CD4-positive, alpha-beta T cell treated with Interleukin-6 for 4 hours (primary cell): ENCODE measurements at regions not wholly inside any gene's neighbourhood (a gene's known extent, or its start where the extent isn't known, plus 50 kb on each side); places are given as distances from the start of the nearest gene placed in this dataset.
"Not testable (repeated sequence)": the region's sequence is repeated elsewhere in the genome, so short reads cannot be mapped to it uniquely, and the experiment has no call there.

Experiments
- DNase-seq: peaks from one replicate; pipeline ENCODE4 v3.0.0-alpha.2; 2020; ENCODE audit warnings: mixed read lengths

DNA sequence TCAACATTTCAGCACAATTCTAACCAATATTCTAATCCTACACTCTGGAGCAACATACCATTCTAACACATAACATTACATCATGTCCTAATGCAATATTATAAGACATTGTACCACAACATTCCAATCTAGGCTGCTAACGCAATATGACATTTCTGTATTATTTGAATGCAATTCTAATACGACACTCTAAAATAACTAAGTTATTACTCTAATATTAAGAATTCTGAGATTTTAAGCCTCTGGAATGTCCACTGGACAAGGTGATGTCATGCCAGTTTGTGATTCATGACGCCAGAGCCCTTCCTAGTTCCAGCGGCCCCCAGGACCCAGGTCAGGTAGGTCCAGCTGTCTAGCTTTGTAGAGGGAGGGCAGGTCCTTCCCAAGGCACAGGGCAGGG is 69.7 kb upstream of the SIRPA start:
- DNase-seq, result no peak

DNA sequence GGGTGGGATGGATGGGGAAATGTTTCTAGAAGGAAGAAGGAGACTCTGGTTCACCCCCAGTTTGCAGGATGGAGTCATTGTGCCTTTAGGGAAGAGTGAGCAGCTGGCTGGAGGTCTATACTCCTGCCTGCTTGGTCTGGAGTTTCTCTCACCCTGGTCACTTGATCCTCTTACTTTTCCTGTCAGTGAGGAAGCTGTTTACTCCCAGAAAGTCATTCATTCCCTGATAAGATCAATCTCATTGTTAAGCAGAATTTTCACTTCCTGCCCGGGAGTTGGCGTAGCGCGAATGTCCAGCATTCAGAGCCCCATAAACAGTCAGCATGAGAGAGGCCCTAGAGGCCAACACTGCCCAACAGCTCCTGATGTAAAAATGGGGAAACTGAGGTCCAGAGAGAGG is 70.4 kb upstream of the SIRPA start:
- no peak for DNase-seq

DNA sequence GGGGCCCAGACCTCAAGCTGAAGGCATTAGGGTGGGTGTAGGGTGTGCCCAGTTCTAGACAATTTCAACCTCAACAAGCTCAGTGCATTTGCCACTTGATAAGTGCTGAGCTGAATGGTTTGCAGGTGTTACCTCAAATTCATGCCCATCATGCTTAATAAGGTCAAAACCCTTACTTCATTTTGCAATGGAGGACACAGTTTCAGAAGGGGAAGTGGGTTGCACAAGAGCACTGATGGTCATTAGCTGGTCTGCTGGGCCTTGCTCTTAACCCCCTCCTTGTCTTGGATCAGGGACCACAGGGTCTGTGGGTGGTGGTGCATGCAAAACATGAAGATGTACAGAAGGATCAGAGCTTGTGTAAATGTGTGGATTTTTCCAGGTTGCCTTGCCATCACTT is 71.0 kb upstream of the SIRPA start:
- DNase-seq, result no peak

DNA sequence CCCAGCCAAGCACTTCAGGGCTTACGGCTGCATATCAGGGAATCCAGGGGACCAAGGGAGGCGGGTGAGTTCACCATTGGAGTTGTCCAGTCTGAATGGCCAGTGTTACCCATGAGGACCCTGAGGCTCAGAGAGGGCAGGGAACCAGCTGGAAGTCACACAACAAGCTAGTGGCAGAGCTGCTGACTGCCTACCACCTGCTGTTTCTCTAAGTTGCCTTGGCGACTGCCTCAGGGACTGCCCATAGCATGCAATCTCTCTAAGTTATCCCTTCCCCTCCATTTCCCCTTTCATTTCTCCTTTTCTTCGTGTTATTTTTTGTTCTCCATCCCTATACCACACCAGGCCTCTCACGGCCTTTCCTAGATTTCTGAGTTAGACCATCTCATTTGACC is 71.8 kb upstream of the SIRPA start:
- DNase-seq, result no peak

DNA sequence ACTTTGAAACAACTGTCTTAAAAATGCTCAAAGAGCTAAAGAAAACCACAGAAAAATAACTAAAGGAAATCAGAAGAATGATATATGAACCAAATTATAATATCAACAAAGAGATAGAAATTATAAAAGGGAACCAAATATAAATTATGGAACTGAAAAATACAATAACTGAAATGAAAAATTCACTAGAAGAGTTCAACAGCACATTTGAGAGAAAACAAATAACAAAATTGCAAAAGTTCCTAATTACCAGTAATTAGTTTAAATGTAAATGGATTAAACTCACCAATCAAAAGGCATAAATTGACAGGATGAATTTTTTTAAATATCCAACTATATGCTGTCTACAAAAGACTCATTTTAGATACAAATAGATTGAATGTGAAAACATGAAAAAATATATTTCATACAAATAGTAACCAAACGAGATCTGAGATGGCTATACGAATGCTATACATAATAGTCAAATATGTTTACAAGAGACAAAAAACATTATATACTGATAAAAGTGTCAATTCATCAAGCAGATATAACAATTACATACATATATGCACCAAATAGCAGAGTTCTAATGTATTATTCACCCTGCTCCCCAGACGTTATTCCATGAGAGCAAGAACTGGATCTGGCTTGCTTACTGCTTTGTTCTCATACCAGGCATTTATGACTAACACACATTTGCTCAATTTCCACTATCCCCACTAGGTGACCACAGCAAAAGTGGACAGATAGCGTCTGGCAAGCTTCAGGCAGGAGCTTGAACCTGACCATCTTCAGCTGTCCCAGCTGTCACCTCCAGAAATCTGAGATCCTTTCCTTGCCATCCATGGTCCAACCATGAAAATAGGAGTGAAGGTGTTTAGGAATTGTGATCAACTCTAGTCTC is 72.4 kb upstream of the SIRPA start:
- no peak for DNase-seq

DNA sequence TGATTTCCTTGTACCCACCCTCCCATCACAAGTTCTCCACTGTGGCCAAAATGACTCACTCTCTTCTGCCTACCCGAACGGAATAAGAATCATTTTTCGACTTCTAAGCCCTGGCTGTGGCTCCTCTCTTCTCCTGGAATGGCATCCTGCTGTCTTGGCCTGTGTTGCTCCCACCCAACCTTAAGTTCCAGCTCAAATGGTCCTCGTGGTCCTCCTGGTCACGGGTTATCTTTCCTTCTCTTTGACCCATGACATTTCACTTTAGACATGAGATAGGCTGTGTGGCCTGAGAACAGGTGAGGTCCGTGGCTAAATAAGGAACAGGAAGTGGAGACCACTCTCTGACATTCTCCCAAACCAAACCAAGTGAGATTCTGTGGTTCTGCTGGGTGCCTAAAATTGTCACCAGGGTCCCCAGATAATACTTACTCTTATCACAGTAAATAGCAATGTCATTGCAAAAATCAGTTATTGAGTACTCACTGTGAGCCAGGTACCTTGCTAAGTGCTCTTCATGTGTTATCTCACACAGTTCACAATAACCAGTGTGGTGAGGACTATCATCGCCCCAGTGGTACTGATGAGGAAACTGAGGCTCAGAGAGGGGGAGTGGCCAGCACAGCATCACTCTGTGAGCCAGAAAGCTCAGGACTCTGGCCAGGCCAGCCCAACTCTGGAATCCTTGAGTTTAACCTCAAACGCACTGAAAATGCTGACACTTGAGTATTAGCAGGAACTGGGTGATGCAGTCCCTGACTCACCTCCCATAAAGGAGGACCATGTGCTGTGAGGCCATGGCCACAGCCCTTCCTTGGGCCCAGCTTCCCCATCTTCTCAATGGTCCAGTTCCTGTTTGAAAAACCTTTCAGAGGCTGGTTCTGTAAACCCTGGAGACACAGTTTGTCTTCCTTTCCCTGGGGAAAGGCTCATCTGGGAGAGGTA is 74.8 kb upstream of the SIRPA start:
- DNase-seq, result no peak

DNA sequence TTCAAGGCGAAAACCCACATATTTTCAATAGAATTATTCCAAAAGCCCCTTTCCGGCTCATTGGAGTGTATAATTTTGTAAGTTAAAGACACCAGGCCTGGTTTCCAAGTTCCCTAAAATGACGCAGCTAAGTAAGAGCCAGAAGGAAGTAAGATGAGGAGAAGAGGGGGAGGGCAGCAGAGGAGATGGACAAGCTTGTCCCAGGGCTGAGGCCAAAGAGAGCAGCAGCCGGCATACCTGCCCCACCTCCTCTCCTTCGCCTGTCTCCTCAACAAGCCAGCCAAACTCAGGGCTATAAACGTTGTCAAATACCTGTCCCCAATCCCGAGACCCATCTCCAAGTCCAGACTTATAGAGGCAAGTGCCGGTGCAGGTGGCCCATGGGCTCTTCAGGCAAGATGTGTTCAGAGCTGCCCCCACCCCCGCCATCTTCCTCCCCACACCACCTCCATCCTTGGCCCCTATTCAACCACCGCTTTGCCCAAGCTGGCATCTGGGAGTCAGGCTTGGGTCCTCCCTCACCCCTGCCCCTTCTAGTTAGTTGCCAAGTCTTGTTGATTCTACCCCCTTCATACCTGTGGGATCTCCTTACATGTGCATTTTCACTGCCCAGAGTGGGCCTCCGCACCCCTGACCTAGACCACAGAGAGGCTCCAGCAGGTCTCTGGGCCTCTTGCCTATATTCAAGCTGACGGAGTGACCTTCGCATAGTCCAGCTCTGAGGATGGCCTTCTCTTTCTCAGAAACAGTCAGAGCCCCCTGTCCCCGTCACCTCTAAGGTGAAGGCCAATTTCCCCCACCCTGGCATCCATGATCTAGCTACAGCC is 75.7 kb upstream of the SIRPA start:
- DNase-seq, result no peak

DNA sequence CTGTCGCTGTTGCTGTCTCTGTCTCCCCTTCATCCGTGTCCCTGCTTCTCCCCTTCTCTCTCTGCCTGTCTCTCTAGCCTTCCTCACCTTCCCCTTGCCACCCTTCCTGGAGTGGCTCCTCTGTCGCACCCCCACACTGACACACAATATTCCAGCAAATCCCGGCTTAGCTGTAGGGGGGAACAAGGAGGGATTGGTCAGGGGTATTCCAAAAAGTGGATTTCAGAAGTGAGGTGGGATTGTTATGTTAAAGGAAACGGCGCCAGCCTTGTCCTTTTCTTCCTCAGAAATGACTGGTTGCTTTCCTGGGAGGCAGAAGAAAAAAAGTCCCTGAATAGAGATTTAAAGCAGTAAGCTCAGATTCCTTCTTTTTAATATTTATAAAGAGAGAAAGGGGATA is 76.3 kb upstream of the SIRPA start:
- DNase-seq, result no peak

DNA sequence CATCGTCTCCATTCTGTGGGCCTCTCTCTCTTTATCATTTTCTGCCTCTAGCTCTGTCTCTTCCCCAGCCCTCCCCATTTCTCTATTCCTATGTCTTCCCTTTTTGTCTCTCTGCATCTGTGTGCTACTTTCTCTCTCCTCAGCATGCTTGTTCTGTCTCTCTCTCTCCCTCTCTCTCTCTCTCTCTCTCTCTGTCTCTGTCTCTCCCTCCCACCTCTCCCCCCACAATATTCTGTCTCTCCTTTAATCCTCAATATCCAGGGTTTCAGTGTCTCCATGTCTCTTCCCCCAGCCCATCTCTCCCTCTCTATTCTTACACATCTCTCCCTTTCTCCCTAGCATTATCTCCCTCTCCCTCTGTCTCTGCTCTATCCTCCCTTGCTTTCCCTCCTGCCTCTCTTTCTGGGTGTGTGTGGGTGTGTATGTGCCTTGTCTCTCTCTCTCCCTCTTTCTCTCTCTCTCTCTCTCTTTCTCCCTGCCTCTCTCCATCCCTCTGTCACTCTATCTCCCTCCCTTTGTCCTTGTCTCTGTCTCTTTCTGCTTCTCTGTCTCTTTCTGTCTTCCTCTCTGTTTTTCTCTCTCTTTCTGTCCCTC is 76.9 kb upstream of the SIRPA start:
- no peak for DNase-seq

DNA sequence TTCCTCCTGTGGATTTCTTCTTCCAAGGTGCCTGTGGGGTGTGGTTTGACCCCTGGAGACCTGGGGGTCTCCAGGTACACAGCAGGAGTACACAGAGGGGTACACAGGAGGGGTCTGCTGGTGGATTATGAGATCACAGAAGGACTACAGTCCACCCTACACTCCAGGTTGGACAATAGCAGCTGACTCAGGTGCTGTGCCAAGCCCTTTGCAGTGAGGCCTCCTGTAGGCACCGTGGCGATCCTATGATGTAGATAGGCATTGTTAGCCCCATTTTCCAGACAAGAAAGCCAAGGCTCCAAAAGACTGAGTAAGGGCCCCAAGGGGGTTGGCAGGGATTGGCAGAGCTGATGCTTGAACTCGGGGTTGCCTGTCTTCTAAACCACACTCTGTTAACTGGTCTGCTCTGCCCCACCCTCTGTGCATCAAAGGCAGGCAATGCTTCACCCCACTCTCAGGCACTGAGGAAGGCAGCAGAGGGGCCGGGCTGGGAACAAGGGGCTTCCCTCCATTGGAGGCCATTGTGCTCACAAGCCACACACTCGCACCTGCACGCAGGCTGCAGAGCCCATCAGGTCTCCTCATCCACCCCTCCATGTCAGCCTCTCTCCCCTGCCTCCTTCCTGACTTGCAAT is 77.5 kb upstream of the SIRPA start:
- no peak for DNase-seq

DNA sequence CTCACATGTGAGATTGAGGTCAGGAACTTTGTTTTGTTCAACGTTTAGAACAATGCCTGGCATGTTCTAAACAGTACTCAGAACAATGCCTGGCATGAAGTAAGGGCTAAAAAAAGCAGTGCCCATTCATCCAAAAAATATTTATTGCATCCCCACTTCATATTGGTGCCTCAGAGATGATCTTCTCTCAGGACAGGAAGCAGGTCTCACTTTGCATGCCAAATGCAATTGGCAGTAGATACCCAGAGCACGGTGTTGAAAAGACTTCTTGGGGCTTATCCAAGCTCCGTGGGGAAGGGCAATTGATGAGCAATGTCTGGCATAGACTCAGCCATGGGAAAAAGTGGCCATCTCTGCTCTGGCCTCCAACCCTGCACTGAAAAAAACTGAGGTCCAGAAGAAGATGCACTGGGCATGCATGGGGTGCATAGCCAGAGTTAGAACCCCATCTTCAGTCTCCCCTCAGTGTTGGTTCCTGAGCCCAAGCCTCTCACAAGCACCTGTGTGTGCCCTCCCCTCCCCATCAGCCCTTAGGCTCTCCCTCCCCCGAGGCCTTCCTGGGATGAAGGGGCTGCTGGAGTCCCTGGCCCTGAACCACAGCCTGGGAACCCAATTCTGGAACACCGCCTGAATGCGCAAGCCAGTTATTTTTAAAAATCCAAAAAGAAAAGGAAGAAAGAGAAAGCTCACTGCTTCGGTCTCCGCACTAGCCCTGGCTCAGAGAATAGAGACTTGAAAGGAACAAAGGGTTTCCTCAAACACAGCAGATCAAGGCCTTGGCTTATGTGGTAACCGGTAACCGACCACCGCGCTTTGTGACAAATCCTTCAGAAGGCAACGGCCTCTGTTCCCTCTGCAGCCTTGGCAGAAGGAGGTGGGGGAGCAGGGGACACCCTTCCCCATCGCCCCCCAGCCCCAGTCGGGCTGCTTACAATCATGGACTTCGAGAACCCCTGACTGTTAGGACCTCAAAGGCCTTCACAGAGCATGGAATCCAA is 78.5 kb upstream of the SIRPA start:
- peak; percentile 3 for DNase-seq

DNA sequence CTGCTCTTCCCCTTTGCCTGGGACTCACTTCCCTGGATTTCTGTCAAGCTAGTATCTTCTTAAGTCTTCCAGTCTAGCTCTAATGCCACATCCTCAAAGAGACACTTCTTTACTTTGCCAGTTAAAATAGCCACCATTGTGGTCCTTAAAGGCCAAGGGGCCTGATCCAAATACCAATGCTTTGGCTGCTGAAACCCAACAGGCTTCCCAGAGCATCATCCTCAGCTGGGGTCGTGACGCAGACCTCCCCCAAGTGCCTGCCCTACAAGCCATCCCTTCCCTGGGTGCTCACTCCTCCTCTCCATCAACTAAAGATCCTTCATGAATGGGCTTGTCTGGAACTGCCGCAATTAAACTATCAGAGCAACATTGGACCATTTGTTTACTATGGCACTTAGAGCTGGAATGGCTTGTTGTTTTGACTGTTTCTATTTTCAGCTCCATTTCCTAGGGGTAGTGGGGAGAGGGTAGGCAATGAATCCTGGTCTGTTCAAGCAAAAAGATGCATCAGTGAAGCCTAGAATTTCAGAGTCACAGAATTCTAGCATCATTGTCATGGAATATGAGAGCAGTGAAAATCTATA is 79.6 kb upstream of the SIRPA start:
- DNase-seq, result no peak

DNA sequence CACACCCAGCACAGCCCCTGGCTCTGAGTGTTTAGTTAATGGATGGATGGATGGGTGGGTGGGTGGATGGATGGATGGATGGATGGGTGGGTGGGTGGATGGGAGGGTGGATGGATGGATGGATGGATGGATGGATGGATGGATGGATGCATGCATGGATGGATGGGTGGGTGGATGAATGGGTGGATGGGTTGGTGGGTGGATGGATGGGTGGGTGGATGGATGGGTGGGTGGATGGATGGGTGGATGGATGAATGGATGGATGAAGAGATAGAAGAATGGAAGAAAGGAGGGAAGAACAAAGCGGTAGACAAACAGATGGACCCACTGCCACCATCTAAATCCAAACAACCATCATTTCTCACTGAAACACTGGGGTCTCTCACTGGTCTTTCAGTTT is 80.3 kb upstream of the SIRPA start:
- not testable (repeated sequence) for DNase-seq

DNA sequence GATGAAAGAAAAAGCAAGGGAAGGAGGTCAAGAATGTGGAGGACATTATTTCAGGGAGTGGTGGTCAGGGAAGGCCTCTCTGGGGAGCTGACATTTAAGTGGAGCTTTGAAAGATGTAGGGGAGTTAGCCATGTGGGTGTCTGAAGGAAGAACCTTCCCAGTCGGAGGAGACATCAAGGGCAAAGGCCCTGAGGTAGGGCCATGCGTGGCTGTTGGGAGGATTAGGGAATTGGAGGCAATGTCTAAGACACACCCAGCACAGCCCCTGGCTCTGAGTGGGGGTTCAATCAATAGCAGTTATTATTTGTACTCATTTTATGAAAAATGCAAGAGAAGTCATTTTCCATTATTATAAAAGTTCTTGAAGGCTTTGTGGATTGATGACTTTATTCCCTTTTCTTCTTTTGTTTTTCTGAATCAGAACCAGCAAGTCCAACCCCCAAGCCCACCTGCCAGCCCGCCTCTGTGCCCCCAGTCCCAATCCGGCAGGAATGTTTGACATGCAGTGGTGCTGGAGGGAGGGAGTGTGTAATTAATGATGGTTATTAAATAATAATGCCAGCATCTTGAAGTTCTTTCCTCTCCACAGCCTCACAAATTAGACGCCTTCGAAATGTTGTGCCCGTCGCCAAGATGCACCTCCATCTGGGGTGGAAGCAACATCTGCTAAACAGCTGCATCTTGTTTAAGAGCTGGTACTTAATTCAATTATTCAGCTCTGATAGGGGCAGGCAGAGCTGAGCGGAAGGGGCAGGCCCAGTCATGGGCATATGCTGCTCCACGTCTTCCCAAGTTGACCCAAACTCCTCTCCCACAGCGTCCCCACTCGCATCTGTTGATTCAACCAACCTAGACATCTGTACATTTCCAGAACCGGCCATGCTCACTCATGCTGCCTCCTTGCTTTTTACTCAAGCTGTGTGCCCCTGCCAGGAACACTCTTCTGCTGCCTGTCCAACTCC is 81.3 kb upstream of the SIRPA start:
- DNase-seq, result no peak

DNA sequence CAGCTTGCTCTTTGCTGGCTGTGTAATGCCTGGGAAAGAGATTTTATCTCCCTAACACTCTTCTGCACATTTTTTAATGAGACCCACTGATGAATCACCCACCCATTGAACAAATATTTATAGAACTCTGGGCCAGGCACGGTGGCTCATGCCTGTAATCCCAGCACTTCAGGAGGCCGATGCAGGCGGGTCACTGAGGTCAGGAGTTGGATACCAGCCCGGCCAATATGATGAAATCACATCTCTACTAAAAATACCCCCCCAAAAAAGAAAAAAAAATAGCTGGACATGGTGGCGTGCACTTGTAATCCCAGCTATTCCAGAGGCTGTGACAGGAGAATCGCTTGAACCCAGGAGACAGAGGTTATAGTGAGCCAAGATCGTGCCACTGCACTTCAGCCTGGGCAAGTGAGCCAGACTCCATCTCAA is 82.1 kb upstream of the SIRPA start:
- DNase-seq, result no peak

DNA sequence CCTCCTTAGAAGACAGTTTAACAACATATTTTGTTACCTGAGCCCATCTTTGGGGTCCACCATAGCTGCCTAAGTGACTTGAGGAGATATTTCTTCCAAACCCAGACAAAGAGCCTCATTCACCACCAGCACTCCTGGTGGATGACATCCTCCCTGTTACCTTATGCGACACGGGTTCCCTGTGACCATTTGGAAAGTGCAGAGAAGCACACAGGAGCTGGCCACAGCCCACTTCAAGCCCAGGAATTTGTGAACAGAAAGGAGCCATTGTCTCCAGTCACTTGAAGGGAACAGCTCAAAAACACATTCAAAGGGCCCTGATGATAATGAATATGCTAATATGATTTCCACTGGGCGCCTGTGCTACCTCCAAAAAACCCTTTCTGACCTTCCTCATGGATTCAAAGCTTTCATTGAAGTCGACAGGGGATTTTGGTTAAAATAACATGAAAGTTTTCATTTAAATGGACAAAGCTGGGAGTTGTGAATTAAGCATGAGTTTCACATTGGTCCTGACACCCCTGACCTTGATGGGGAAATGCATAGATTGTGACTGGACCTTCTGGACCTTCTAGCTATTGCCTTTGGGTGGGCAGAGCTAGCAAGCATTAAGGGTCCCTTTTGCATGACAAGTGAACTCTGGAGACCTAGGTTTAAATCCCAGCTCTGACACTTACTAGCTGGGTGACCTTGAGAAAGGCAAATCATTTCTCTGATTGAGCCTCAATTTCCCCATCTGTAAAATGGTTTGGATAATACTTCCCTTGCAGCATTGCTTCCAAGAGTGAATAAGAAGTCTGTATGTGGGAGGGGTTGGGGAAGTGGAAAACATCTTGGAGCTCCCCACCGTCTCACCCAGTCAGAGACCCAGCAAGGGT is 83.3 kb upstream of the SIRPA start:
- no peak for DNase-seq

DNA sequence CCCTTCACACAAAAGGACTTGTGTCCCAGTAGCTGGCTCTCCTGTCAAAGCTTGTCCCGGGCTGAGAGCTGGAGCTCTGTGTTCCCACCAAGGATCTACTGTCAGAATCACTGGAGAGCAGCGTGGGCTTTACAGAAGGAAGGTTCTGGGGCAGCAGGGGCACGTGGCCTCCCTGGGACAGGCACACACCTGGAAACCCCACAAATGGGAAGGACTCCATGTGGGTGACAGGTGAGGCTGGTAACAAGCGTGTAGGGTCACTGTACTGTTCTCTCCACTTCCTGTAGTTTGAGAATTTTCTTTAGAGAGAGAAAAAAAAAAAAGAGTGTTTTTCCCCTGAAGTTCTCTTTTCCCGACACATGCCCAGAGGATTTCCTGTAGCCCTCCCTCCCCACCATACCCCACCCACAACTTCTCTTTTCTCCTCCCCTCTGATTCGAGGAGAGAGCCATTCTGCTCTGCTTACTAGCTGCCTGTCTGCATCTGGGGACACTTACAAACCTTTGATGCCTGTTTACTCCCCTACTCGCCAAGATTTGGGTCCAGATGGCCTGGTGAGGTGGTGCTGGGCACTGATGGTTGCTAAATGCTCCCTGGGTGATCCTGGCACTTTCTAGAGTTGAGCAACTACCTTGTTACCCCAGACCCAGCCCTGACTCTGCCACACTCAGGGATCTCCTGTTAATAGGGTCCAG is 84.1 kb upstream of the SIRPA start:
- no peak for DNase-seq

DNA sequence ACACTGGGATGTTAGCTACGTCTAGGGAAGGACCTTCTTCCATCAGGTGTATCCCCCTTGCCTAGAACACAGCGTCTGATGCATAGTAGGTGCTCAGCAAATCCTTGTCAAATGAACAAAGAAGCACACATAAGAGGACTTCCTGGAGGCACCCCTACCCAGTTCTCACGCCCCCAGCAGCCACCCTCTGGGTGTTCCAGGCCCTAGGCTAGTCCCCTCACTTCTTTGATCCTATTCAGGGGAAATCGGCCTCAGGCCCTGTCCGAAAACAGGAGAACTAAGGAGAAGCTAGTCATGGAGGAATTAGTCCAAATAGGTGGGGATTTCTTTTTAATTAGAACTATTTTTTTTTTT is 84.7 kb upstream of the SIRPA start:
- no peak for DNase-seq
